GM19328 (cell line): ENCODE measurements at regions not wholly inside any gene's neighbourhood (a gene's known extent, or its start where the extent isn't known, plus 50 kb on each side); places are given as distances from the start of the nearest gene placed in this dataset.
"Not testable (repeated sequence)": the region's sequence is repeated elsewhere in the genome, so short reads cannot be mapped to it uniquely, and the experiment has no call there.

Experiments
- ATAC-seq: cut with Tn5 transposase; IDR thresholded peaks from one replicate; pipeline ENCODE4 v1.9.1; 2021; ENCODE audit warnings: mild to moderate bottlenecking, moderate library complexity; ENCODE audit not compliant: unreplicated experiment

DNA sequence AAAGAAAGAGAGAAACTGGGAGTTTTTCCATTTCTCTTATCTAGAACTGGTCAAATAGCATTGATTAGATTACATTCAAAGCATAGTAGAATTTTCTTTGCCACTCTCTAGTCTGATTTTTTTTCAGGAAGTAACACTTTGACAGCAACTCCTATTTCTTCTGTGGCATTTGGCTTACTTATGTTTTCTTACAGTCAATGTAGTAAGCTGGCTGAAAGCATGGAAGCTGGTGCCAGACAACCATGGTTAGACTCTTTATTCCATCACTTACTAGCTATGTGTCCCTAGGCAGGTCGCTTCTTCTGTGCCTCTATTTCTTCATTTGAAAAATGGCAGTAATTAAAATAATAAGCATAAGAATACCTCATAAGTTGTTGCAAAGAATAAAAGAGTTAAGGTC, 54.2 kb upstream of the OPRM1 start:
- no peak for ATAC-seq

DNA sequence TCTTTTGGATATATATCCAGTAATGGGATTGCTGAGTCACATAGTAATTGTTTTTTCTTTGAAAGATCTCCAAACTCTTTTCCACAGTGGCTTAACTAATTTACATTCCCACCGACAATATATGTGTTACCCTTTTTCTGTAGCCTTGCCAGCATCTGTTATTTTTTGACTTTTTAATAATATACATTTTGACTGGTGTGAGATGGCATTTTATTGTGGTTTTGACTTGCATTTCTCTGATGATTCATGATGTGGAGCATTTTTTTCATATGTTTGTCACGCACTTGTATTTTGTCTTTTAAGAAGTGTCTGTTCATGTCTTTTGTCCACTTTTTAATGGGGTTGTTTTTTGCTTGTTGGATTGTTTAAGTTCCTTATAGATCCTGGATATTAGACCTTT, 58.9 kb upstream of the OPRM1 start:
- ATAC-seq, result no peak

DNA sequence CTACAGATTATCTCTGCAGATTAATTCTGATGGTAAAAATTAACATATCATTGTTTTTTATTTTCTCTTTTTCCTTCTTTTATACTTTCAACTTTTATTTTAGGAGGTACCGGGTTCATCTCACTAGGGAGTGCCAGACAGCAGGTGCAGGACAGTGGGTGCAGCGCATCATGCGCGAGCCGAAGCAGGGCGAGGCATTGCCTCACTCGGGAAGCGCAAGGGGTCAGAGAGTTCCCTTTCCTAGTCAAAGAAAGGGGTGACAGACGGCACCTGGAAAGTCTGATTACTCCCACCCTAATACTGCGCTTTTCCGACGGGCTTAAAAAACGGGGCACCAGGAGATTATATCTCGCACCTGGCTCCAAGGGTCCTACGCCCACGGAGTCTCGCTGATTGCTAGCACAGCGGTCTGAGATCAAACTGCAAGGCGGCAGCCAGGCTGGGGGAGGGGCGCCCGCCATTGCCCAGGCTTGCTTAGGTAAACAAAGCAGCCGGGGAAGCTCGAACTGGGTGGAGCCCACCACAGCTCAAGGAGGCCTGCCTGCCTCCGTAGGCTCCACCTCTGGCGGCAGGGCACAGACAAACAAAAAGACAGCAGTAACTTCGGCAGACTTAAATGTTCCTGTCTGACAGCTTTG, 60.0 kb upstream of the OPRM1 start:
- not testable (repeated sequence) for ATAC-seq

DNA sequence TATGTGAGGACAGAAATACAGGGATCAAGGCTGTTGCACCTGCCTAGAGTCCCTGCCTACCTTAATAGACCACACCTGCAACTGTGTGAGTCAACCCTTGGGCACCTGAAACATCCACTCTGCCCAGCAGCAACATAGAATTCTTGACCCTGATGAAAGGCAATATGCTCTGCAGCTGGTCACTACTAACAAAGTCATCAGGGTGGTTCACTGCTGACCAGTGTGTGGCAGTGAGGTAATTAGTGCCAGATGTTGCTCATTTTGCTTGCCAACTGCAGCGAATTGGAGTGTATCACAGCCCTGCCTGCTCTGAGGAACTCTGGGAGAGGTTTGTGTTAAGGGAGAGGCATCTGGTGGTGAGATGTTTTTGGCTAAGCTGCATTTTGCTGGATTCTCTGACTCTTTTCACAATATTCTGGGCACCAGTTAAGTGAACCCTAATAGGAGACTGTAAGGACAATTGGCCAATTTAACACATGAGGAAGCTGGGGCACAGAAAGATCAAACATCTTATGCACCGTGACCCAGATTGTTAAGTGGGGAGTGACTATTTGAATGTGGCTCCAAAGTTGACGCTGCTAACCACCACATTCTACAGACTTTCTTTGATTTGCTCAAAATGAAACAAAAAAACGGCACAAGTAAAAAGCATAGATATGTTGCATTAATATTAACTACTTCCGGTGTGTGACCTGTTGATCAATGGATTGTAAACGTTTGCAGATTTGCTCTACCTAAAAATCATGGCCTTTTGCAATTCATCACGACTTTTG, 61.9 kb upstream of the OPRM1 start:
- peak; percentile 57 for ATAC-seq

DNA sequence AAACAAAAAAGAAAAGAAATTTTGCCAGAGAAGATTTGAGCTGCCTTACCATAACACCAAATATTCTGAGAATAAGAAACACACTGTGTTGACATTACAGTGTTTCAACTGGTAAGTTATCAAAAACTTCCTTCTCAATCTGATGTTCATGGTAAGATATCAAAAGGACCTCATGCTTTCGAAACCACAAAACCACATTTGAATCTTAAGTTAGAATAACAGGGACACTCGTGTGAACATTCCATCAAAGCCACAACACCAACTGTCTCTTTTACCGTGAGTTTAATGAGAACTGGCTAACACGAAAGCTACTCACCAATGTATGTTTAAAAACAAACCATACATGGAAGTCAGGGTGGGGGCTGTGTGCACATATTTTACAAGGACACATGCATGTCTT, 73.0 kb upstream of the OPRM1 start:
- no peak for ATAC-seq

DNA sequence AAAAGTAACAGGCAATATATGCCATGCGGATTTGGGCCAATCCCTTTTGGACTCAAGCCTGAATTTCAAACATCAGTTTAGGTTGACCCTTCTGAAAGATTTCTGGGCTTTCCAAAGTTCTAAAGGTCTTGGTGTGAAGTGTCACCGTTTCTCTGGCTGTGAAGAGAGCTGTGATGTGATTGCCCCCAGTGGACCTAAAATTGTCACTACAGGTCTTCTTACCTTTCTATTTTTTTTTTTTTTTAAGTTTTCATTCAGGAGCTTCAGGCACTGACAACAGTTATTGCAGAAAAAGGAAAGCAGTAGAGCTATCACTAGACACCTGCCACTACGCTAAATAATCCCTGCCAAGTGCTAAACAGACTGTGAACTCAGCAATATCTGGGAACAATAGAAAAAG, 75.7 kb upstream of the OPRM1 start:
- no peak for ATAC-seq

DNA sequence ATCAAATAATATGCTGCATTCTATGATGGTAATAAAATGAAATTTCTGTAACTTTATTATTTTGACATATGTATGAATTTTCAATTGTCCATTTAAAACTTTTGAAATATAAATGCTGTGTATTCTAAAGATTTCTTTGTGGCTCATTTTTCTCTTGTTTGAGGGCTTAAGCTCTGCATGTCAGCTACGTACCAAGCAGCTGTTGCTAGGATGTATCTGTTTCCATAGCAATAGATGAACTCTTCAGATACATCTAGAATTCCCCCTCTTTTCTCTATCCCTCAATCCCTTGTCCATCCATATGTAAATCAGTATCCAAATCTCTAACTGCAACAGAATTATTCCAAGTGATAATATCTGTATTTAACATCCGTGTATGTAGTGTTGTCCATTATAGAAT, 76.5 kb upstream of the OPRM1 start:
- ATAC-seq, result no peak

DNA sequence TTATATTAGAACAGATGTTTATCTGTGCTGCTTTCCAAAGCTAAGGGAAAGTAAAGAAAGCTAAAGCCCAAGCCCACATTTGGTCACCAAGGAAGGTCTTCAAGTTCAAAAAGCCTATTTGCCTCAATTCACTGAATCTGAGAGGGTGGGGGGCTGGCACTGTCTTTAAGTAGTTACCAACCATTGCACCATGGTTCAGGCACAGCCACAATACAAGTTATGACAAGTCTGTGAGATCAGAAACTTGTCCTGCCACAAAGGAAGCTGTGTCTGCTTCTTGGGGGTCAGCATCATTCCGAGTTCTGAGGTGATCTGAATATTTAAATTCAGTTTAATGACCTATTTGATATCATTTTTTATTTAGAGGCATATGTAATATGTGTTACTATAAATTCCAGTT, 78.3 kb upstream of the OPRM1 start:
- ATAC-seq, result no peak

DNA sequence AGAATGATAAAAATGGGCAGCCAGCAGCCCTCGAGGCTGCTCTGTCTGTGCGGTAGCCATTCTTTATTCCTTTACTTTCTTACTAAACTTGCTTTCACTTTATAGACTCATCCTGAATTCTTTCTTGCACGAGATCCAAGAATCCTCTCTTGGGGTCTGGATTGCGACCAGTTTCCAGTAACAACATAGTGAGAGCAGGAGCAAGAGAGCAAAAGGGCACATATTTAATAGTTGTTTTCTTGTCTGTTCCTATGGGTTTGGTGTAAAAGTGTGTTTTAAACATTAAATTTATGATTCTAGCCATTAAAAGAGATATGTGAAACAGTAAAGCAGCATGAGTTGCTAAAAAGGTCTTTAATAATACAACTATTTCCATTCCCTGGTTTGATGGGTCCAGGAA, 78.8 kb upstream of the OPRM1 start:
- no peak for ATAC-seq

DNA sequence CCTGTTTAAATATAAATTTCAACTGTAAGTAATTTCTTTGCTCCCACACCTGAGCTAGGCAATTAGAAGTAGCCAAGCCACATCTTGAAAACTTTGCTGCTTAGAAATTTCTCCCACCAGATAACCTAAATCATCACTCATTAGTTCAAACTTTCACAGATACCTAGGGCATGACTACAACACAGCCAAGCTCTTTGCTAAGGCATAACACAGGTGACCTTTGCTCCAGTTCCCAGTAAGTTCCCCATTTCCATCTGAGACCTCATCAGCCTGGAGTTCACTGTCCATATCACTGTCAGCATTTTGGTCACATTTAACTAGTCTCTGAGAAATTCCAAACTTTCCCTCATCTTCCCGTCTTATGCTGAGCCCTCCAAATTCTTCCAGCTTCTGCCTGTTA, 79.8 kb upstream of the OPRM1 start:
- no peak for ATAC-seq

DNA sequence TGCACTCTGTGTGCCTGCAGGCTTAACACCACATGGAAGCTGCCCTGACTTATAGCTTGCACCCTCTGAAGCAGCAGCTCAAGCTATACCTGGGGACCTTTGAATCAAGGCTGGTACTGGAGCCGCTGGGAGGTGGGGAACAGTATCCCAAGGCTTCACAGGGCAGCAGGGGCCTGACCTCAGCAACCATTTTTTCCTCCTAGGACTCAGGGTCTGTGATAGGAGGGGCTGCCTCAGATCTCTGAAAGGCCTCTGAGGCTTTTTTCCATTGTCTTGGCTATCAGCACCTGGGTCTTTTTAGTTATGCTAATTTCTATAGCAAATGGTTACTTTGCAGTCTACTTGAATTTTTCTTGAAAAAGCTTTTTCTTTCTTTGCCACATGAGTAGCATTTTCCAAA, 80.2 kb upstream of the OPRM1 start:
- ATAC-seq, result no peak

DNA sequence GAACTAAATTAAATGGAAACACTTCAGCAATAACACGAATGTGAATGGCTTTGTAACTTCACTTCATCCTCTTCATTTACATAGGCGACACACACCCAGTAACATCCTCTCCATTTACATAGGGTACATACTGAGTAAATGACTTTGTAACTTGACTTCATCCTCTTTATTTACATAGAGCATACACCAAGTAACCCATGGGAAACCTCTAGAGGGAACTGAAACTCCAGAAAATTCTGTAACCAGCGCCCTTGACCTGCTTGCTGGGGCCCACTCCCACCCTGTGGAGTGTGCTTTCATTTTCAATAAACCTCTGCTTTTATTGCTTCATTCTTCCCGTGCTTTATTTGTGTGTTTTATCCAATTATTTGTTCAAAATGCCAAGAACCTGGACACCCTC, 81.6 kb upstream of the OPRM1 start:
- peak; percentile 93 for ATAC-seq

DNA sequence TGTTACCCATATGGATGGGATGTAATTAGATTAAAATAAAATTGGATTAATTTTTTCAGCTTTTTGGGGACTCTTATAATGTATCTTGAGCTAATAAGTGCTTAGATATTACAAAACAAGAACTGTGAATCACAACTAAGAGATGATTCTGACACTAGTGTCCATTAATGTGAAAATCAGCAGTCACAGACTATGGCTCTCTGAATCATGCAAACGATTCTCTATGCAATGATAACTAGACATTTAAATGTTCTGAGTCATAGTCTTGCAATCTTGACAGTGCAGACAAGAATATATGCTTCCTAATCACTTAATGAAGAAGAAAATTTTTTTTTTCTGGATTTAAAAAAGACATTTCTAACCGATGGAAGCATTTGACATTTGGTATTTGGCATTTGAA, 82.2 kb upstream of the OPRM1 start:
- ATAC-seq, result no peak

DNA sequence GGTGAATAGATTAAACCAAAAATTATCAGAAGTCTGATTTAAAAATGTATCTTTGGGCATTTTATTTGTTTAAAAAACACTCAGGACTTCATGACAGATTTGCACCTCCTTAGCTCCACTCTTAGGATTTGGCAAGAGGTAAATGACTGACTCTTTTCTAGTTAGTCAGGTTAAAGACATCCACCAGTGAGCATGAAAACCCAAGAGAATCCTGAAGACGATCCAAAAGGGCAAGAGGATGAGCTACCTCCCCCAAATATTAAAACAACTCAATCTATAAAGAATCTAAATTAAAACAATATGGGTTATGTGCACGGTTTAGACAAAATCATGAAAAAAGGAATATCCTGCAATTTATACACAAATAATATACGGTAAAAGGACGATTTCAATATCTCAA, 89.4 kb upstream of the OPRM1 start:
- no peak for ATAC-seq

DNA sequence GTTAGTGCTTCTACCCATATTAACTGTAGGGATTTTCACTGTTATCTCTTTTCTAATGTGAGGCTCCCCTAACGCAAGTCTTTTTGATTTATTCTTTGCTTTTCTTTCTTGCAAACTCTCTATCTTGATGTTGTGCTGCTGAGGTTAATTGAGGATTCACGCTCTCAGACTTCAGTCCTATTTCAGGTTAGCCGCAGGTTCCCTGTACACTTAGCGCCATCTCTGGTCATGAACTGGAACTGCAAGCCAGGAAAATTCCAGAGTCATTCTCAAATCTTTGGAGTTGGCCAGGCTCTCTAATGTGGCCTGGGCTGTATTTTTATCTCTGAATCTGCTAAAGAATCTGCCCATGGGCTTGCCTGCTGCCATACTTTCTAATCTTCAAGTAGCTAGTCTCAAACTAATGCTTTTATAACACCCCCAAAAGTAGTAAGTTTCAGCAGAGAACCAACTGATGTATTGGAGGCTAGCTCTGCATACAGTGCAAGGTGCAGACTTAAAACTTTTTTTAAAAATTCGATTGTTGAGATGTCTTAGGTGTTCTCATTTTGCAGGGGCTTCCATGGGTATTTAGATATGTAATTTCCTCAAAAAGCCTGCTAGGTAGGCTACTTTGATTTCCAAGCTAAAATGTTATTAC, 91.1 kb upstream of the OPRM1 start:
- ATAC-seq, result no peak

DNA sequence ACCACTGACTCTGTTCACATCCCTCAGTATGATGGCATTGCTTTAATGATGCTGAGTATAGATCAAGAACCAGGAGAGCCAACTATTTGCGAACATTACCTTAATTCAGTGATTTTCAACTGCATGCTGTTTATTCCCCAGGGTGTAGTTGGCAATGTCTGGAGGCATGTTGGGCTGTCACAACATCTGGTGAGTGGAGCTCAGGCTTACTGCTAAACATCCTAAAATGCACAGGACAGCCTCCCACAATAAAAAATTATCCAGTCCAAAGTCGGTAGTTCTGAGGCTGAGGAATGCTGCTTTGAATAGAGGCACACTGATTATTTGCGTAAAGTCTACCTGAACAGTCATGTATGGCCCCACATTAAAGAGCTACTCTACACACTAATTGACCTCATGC, 94.8 kb upstream of the OPRM1 start:
- no peak for ATAC-seq

DNA sequence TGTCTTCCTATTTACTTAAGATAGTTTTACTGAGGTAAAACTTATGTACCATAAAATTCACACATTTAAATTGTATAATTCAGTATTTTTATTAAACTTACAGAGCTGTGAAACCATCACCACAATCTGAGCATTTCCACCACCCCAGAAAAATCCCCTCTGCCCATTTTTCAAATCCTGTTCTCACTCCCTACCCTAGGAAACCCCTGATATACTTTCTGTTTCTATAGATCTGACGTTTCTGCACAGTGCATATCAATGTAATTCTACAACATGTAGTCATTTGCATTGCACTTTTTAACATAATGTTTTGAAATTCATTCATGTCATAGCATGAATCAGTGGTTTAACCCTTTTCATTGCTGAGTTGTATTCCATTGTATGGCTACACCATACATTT, 96.7 kb upstream of the OPRM1 start:
- ATAC-seq, result no peak

DNA sequence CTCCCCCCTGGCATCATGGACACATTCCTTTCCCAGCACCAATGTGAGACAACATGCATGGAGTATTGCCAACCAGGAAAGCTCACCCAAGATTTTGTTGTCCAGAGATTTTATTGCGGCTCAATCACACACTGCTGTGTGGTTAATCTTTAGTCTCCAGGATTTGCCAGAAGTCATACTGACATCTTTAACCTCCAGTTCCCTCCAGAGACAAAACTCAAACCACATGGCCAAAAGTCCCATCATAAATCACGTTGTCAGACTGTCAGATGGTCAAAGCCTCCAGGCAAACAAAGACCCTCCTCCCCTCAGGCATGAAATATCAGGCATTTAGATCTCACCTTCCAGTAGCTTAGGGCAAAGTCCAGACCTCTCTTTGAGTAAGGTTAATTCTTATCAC, 97.3 kb upstream of the OPRM1 start:
- no peak for ATAC-seq

DNA sequence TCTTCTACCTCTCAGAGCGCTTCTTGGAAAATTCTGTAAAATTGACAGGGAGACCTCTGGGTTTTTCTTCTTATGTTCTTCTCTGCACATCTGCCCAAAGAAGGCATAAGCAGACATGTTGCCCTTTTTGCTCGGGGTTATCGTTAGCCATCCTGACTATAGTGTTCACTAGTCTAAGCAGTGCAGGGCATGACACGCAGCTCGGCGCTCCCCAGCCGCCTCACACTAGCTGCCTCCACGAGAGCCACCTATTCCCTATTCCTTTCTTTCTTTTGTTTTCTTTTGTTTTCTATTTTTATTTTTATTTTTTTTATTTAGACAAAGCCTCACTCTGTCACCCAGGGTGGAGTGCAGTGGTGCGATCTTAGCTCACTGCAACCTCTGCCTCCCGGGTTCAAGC, 100.2 kb upstream of the OPRM1 start:
- ATAC-seq, result no peak

DNA sequence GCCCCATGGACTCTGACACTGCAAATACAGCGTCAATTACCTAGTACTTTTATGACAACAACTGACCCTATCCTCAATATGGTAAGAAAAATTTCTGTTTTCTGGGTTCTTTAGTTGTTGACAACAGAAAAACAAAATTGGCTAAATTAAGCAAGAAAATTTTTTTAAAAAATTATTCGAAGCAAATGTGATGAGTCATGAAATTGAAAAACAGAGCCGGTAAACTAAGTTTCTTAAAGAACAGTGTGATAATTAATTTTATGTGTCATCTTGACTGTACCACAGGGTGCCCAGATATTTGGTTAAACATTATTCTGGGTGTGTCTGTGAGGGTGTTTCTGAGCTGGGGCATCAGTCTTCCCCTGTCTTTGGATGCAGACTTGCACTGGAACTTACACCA, 107.6 kb upstream of the OPRM1 start:
- no peak for ATAC-seq

DNA sequence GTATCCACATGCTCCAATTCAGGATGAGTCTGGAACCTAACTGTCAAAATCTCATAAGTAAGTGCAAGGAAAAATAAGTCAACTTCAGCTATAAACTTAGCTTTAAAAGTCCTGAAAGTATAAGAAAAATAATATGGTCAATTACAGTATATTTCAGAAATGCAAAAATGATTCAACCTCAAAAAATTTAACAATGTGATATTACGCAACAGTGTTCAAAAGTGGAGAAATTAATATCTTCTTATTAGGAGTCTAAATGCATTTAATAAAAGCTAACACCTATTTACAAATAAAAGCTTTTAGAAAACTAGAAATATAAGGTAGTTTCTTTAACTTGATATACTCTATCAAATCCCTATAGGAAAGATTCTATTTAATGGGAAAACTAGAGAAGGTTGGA, 111.2 kb upstream of the OPRM1 start:
- ATAC-seq, result no peak

DNA sequence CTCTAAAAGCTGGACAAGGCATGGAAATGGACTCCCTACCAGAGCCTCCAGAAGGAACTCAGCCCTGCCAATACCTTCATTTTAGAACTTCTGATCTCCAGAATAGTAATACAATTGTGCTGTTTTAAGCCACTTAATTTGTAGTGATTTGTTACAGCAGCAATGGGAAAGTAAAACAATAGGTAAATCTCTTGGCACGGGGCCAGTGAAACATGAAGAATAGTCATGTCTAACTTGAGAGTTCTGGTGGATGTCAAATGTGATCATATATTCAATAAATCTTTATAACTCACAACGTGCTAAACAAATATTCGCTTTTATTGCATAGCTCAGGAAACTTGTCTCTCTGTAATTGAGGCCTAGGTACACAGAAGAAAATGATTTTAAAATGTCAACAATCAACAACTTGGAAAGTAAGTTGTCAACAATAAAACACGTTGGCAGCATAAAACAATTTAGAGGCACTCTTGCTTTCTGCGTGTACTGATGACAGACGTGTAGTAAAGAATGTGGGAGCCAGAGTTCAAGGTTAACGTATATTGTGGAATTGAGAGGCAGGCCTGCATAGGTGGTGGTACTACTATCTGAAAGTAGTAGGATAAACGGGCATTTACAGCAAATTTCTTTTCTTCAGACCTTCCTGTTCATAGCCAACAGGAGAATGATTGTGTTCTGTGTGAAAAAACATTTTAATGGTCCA, 140.5 kb upstream of the OPRM1 start:
- no peak for ATAC-seq
